ENCODE measurements at regions not wholly inside any gene's neighbourhood (a gene's known extent, or its start where the extent isn't known, plus 50 kb on each side); places are given as distances from the start of the nearest gene placed in this dataset.
"Not testable (repeated sequence)": the region's sequence is repeated elsewhere in the genome, so short reads cannot be mapped to it uniquely, and the experiment has no call there.

- no peak for DNase-seq (ENCODE audit: low read depth)
Measured at GRCh38 chr19:28397800-28398199, 815.2 kb downstream of the UQCRFS1 start.

DNA sequence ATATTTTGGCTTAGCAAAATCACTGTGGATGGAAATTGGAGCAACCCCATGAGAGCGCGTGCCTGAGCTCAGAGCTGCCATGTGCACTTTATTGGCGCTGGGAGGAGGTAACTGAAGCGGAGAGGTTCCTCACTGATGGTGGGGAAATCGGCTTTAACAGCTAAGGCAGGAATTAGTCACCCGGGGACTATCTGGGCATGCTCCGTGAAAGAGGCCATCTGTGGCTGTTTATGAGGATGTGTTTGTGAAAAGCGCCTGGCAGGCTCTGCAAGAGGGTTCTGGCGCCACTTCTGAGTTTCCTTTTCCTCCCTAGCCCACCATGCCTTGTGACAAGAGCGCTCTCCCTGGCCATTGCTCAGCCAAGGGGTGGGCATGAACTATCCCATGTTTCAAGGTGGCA is 815.6 kb downstream of the UQCRFS1 start:
- no peak for DNase-seq (ENCODE audit: low read depth)

- DNase-seq (ENCODE audit: low read depth): no peak
Measured at GRCh38 chr19:28396287-28396831, 816.6 kb downstream of the UQCRFS1 start.

- no peak for DNase-seq (ENCODE audit: low read depth)
Measured at GRCh38 chr19:28394725-28395124, 818.2 kb downstream of the UQCRFS1 start.

DNA sequence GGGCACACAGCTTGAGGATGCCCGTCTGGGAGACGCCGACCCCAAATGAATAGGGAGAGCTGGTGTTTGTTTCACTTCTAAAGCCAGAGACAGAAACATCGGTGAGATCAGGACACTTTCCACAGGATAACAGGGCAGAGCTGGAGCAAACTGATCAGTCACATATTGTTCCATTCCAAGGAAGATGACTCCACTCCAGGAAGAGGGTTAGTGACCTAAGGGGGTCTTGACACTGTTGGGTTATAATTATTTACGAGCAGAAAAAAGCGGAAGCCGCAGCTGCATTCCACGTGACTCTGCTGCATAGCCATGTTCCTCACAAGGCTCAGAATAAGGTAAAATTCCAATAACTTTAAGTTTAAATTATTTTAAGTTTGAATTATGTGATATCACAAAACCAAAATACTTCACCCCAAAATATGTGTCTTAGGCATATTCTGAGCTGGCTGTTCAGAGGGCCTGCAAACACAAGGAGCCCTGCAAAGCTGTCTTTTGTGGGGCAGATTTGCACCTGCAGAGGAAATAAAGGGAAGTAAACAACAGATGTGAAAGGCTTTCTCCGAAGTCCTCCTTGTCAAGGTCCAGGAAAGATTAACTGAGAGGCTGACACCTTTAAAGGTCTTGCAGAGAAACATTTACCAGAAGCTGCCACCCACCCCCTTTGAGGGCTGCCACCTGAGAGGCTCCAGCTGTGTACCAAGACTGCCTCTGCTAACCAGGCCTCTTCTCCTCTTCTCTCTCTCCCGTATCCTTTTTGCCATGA is 819.2 kb downstream of the UQCRFS1 start:
- no peak for DNase-seq (ENCODE audit: low read depth)

GRCh38 chr19:28388988-28389387 is 824.0 kb downstream of the UQCRFS1 start:
- no peak for DNase-seq (ENCODE audit: low read depth)

- DNase-seq (ENCODE audit: low read depth): no peak
Measured at GRCh38 chr19:28387507-28387906, 825.4 kb downstream of the UQCRFS1 start.

GRCh38 chr19:28386470-28386869 is 826.5 kb downstream of the UQCRFS1 start:
- DNase-seq (ENCODE audit: low read depth): no peak

GRCh38 chr19:28386066-28386465 is 826.9 kb downstream of the UQCRFS1 start:
- DNase-seq (ENCODE audit: low read depth): no peak

DNA sequence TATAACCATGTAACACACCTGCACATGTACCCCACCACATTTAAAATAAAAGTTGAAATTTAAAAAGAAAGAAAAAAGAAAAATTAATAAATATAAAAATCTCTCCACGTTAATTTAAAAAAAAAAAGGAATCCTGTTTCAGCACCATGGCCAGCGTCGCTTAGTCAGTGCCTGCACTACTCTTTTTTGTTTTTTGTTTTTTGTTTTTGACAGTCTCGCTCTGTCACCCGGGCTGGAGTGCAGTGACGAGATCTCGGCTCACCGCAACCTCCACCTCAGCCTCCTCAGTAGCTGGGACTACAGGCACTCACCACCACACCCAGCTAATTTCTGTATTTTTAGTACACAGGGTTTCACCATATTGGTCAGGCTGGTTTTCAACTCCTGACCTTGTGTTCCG is 835.9 kb downstream of the UQCRFS1 start:
- DNase-seq (ENCODE audit: low read depth): peak; percentile 7

DNA sequence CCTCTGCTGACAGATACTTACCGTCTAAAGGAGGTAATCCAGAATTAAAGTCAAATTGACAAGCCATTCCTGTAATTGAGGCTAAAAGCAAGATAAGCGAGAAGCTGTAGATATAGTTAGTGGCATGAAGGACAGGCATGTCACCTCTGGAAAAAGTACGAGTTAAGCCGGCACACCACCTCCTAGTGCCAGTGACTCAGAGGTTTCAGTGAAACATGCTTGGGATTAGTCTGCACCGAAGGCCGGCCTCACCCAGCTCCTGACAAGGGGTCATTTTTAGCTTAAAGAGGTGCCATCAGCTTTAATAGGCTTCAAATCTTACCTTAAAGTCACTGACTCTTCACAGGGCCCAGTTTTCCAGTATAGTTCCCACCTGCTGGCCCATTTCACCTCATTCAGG is 838.0 kb downstream of the UQCRFS1 start:
- no peak for DNase-seq (ENCODE audit: low read depth)

GRCh38 chr19:28372576-28373247 is 840.2 kb downstream of the UQCRFS1 start:
- DNase-seq (ENCODE audit: low read depth): no peak

GRCh38 chr19:28367146-28367545 is 845.8 kb downstream of the UQCRFS1 start:
- DNase-seq (ENCODE audit: low read depth): no peak

GRCh38 chr19:28363254-28363653 is 849.7 kb downstream of the UQCRFS1 start:
- no peak for DNase-seq (ENCODE audit: low read depth)

DNA sequence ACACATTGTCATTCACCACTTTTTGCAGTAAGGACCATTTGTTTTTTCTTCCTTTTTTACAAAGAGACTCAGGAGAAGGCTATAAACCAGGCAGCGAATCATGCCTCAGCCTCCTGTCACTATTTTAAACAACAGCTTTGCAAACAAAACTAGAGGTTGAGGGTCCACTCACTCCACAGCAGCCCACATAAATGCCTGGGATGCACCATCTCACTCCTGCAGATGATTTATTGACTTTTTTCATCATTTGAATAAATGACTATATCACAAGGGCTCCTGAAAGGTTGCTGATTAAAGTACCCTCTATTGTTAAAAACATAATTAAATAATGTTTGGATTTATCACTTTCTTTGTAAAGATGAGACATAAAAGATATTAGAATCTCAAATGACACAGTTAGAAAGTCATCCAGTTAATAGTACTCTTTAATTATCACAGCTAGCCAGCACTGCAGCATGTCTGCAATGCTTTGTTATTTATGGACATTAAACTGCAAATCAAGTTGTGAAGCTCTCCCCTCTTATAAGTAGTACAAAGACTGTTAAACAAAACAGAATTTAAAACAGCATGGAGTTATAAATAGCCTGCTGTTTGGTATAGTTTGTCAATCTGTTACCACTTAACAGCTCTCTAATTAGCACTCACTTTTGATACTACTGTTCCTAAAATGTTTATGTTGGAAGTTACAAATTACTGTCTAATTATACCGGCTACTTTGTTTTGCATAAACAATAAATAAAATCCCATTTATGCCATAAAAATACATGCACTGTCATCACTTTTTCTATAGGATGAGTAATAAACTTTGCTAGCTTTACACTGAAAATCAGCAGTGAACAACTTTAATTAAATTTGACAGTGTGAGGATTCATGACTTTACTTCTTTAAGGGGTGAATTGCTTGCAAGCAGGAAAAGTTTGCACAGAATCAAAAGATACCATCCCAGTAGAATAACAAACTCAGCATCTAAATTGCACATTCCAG is 853.2 kb downstream of the UQCRFS1 start:
- DNase-seq (ENCODE audit: low read depth): no peak

- peak; percentile 47 for DNase-seq (ENCODE audit: low read depth)
Measured at GRCh38 chr19:28358633-28359032, 854.3 kb downstream of the UQCRFS1 start.

- DNase-seq (ENCODE audit: low read depth): no peak
Measured at GRCh38 chr19:28351761-28352160, 861.2 kb downstream of the UQCRFS1 start.

DNA sequence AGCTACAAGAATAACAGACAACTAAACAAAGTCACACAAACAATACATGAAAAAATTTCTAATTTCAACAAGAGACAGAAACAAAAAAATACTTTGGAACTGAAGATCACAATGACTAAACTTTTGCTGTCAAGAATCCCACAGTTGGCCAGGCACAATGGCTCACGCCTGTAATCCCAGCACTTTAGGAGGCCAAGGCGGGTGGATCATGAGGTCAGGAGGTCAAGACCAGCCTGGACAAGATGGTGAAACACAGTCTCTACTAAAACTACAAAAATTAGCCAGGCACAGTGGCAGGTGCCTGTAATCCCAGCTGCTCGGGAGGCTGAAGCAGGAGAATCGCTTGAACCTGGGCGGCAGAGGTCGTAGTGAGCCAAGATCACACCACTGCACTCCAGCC is 861.6 kb downstream of the UQCRFS1 start:
- DNase-seq (ENCODE audit: low read depth): not testable (repeated sequence)

- no peak for DNase-seq (ENCODE audit: low read depth)
Measured at GRCh38 chr19:28350673-28351072, 862.3 kb downstream of the UQCRFS1 start.

DNA sequence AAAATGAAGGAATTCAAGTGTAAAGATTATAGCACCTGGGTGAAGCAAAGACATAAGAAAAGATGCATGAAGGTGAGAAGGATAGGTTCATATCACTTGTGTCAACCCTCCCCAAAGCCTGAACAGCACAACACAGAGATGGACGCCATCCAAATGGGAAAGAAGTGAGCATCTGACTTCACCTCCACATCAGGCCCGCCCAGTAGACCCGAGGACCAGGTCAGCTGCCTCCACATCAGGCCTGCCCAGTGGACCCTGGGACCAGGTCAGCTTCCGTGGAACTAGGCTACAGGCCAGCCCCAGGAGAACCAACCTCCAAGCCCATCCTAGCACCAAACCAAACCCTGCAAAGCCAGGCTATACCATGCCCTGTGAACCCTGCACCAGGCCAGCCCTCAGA is 862.9 kb downstream of the UQCRFS1 start:
- no peak for DNase-seq (ENCODE audit: low read depth)

GRCh38 chr19:28349604-28350003 is 863.3 kb downstream of the UQCRFS1 start:
- no peak for DNase-seq (ENCODE audit: low read depth)

Data from myocyte (in vitro differentiated cells).